NCI-H128 (cell line): ENCODE measurements at regions not wholly inside any gene's neighbourhood (a gene's known extent, or its start where the extent isn't known, plus 50 kb on each side); places are given as distances from the start of the nearest gene placed in this dataset.

ENCODE experiments used
- DNase-seq: peaks from one replicate; lab custom pipeline; 2025; ENCODE audit not compliant: unreplicated experiment; lab: John Stamatoyannopoulos, UW

GRCh38 chr4:38189445-38189844, 229.2 kb downstream of the PTTG2 start:
- DNase-seq: no peak

- DNase-seq: no peak
Observed at GRCh38 chr4:38190717-38191178, 230.6 kb downstream of the PTTG2 start.

GRCh38 chr4:38192516-38192915, 232.3 kb downstream of the PTTG2 start:
- no peak for DNase-seq

DNA sequence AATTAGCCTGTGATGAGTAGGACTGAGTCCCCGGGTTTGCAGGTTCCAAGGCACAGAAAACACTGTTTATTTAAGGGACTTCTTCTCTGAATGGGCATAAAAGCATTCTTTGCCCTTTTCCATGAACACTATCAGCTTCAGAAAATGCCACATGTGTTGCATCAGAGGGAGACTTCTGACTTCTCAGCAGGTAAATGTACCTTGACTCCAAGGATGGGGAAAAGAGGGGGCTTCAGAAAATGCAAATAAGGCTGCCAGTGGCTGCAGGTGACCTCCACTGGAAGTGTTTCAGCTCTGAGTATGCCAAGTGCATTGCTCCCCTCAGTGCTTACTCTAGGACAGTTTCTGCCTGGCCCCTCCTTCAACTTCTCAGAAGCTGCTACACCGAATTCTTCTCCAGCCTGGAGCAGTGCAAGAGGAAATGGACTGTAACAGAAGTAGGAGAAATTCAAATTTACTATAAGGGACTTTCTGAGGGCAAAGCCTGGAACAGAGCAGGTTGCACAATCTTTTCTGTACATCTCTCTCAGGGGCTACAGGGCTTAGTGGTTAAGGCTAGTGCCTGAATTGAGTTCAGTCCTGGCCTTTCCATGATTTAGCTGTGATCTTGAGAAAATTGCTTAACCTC, 233.2 kb downstream of the PTTG2 start:
- DNase-seq: no peak

- DNase-seq: no peak
Observed at GRCh38 chr4:38194047-38194602, 233.9 kb downstream of the PTTG2 start.

- DNase-seq: no peak
Observed at GRCh38 chr4:38195486-38195885, 235.3 kb downstream of the PTTG2 start.

DNA sequence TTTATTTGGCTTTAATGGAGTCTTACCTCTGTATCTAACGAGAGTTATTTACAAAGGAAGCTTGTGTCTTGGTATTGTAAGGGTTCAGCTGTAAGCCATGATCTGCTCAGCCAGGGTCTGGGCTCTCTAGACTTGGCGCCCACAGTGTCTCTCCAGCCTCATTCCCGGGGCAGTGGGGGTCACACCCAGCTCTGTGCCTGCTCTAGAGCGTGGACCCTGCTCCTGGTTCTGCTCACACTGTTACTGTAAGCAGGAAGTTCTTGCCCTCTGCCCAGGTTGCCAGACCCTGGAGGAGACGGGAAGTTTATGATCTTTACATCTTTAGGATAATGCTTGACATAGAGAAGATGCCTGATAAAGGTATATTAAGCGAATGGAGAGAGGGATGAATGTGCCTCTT, 235.7 kb downstream of the PTTG2 start:
- DNase-seq: no peak

DNA sequence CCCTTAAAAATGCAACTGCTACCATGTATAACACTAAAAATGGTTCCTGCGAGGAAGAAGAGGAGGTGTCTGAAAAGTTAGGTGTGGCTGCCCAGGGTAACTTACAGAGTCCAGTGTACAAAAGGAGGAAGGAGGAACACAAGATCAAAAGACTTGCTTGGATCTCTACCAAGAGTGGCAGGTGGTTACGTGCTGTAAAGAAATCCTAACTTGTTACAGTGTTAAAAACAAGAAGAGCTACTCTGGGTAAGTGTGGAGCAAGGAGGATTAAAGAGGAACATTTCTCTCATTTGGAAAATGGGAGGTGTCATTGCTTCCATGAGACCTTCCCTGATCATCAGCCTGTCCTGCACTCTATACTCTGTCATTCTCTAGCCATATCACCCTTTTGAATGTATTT, 242.0 kb downstream of the PTTG2 start:
- DNase-seq: no peak

GRCh38 chr4:38203609-38204008, 243.4 kb downstream of the PTTG2 start:
- no peak for DNase-seq

- DNase-seq: no peak
Observed at GRCh38 chr4:38204339-38205035, 244.3 kb downstream of the PTTG2 start.

- DNase-seq: no peak
Observed at GRCh38 chr4:38205261-38205660, 245.1 kb downstream of the PTTG2 start.

DNA sequence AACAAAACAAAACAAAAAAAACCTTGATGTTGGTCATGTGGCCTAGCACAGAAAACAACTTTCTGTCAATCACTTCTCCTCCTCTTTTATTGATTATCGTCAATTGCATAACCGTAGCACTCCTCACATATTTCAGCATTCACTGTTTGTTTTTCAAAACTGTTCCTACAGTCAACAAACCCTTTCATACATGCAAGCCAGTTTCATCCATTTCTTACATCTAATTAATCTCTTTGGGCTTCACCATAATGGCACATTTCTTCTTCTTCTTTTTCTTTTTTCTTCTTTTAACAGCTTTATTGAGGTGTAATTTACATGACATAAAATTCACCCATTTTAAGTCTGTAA, 246.9 kb downstream of the PTTG2 start:
- no peak for DNase-seq

DNA sequence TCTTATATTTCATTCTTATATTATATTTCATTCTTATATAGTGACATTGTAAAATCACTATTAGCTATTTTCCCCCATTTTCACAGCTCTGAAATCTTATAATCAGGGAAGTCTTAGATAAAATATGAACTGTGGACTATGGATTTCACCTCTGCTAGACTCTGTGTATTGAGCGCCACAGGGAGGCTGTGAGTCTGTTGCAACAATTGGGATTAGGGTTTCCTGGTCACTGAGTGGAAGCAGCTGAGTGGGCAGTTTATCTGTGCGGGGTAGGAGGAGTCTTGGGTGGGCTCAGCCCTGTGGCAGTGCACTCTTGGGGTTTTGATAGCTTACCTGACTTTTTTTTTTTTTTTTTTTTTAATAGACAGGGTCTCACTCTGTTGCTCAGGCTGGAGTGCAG, 249.5 kb downstream of the PTTG2 start:
- DNase-seq: no peak

GRCh38 chr4:38210396-38211114, 250.4 kb downstream of the PTTG2 start:
- no peak for DNase-seq

GRCh38 chr4:38211885-38212284, 251.7 kb downstream of the PTTG2 start:
- no peak for DNase-seq

DNA sequence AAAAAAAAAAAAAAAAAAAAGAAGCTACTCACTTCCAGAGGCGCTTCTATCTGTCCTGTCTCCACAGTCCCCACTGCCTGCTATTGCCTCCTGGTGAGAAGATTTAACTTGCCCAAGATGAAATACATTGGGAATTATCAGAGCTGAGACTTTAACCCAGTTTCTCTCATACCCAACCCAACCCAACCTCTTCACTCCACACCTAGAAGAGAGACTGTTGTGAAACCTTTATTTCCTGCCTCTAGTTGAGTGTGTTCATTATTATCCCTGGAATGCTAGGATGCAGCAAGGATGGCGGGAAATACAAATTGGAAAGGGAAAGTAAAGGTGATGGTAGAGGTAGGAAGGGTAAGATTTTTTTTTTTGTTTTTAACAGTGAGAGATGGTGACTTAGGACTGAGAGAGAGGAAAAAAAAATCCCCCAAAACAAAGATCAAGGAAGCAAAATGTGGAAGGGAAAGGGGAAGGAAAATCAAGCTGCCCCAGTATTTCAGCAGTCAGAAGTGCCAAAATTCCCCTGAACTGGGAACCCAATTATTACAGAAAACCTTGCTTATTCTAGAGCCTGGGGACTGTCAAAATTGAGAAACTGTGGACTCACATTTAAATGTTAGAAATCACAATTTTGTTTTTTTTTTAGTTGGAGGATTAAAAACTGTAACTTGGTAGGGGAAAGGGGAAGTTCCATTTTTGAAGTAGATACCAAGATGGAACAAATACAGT, 253.0 kb downstream of the PTTG2 start:
- DNase-seq: no peak

DNA sequence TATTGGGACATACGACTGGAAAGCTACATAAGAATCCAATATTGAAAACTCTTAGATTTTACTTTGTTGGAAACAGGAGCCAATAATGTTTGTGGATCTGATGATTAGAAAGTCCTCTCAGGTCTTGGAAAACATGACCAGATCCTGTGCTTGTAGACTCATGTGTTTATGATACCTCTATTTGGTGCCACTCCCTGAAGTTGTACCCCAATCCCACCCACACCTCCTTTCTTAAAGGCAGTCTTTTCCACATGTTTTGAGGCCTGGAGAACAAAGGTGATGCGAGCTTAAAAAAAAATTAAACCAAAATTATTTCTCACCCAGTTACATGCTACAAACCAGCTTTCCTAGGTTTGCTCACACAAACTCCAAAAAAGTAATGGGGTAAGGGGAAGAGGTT, 262.7 kb downstream of the PTTG2 start:
- no peak for DNase-seq

GRCh38 chr4:38223306-38223705, 263.1 kb downstream of the PTTG2 start:
- no peak for DNase-seq

DNA sequence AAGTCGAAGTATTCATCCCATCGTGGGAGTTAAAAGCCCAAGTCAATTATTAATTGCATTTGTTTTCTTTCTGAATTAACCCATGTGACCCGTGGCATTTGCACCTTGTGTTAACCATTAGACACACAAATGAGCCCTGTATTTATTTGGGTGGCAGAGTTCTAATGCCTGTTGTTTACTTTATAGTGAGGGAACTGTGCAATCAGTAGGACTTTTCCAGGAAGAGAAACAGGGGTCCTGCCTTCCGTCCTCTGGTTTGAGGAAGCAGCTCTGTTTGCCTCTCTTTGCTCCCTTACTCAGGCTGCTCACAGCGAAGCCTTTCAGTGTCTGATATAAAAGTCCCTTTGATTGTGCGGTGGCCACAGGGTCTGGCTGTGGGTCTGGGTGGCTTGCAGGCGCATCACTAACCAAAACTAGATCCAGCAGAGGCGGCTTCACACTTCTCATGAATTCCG, 263.6 kb downstream of the PTTG2 start:
- DNase-seq: no peak

DNA sequence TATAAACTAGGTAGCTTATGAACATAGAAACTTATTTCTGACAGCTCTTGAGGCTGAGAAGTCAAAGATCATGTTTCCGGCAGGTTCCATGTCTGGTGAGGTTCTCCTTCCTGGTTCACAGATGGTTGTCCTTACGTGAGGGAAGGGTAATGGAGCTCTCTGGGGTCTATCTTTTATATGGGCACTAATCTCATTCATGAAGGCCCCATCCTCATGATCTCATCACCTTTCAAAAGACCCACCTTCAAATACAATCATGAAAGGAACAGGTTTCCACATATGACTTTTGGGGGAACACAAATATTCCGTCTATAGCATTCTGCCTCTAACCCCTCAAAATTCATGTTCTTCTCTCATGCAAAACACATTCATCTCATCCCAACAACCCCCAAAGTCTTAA, 264.7 kb downstream of the PTTG2 start:
- no peak for DNase-seq

DNA sequence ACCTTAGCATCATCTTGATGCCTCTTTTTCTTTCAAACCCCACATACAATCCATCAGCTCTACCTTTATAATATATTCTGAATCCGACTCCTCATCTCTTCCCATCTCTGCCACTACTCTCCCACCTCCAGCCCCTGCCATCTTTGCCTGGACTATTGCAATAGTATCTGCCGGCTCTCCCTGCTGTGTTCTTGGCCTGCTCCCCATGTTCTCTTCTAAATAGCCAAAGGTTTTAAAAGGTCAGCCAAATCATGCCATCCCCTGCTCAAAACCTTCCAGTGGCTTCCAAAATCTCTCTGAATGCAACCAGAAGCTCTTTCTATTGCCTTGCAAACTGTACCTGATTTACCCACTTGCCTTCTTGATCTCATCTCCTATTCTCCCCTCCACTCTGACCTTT, 266.0 kb downstream of the PTTG2 start:
- no peak for DNase-seq
